Sigmoid colon (tissue), 6 donors: ENCODE measurements at regions not wholly inside any gene's neighbourhood (a gene's known extent, or its start where the extent isn't known, plus 50 kb on each side); places are given as distances from the start of the nearest gene placed in this dataset.

Experiments
- DNase-seq: peaks from one replicate; pipeline ENCODE4 v3.0.0-alpha.2; 2019
- H3K27ac ChIP-seq, 4 donors: fragments of 200-600 bp; sonication (generic); one replicate each; pipeline ENCODE4 v1.5.1; 2016 to 2019; ENCODE audit warnings: mild to moderate bottlenecking in 1 of 4
- H3K27me3 ChIP-seq, 3 donors: fragments of 200-600 bp; sonication (generic); one replicate each; pipeline ENCODE4 v1.5.1; 2019; ENCODE audit warnings: mild to moderate bottlenecking in 1 of 3
- H3K36me3 ChIP-seq, 4 donors: fragments of 200-600 bp; sonication (generic); one replicate each; pipeline ENCODE4 v1.5.1; 2016 to 2019
- H3K4me1 ChIP-seq, 4 donors: fragments of 200-600 bp; sonication (generic); one replicate each; pipeline ENCODE4 v1.5.1; 2017 to 2019
- H3K4me3 ChIP-seq, 4 donors: fragments of 200-600 bp; sonication (generic); one replicate each; pipeline ENCODE4 v1.5.1; 2017 to 2019; ENCODE audit warnings: mild to moderate bottlenecking in 2 of 4, moderate library complexity in 1 of 4
- H3K9me3 ChIP-seq, 4 donors: fragments of 200-600 bp in 3 of 4; sonication (generic) in 3 of 4; one replicate each; pipeline versions ENCODE4 v1.5.1 to v1.6.1; 2013 to 2019
- CTCF ChIP-seq, 4 experiments: fragments of 450-650 bp in 3 of 4; fragments of 200-600 bp in 1 of 4; IDR thresholded peaks; one replicate each; pipeline ENCODE4 v1.5.1; 2016 to 2019; ENCODE audit warnings: antibody characterized with exemption in 4 of 4, mild to moderate bottlenecking in 3 of 4, moderate library complexity in 2 of 4
- EP300 ChIP-seq, 4 donors: sonication (generic); formaldehyde crosslinking; IDR thresholded peaks; one replicate each; pipeline ENCODE4 v1.6.1; 2017; ENCODE audit warnings: antibody characterized with exemption in 4 of 4
- POLR2A ChIP-seq, 2 donors: fragments of 450-650 bp; IDR thresholded peaks; one replicate each; pipeline ENCODE4 v1.6.1; 2016; ENCODE audit warnings: antibody characterized with exemption in 2 of 2, mild to moderate bottlenecking in 2 of 2, moderate library complexity in 2 of 2
- POLR2AphosphoS5 ChIP-seq, 4 donors: sonication (generic); formaldehyde crosslinking; IDR thresholded peaks; one replicate each; pipeline ENCODE4 v1.6.1; 2017; ENCODE audit warnings: antibody characterized with exemption in 4 of 4
- WGBS, 2 donors: extraction: QIAGEN DNeasy Blood & Tissue Kit; methylation state at CpG; one replicate each; pipeline ENCODE4 v1.1.7; 2013; 5-methylcytosine and 5-hydroxymethylcytosine counted together
- intact Hi-C: fragments of 100-400 bp; cut with DNase I; formaldehyde crosslinking; loops from one replicate; pipeline ENCODE4 v1.15.1; 2023
- donor health status: healthy with polysubstance abuse.
- donor health status: healthy.

- Histone ChIP-seq H3K36me3 (no peaks in the 10 kb centered on the region), H3K9me3 (no peaks in the 10 kb centered on the region), H3K4me3 (no peak overlapping the region), H3K4me1 (no peaks in the 10 kb centered on the region), H3K27ac (no peak overlapping the region), H3K27me3 (no peaks in the 10 kb centered on the region)
- no peak for DNase-seq
- intact Hi-C loops, result no loop called here
- TF ChIP-seq CTCF (IDR thresholded peaks at IDR 0.05), result no peak
- no peak for TF ChIP-seq POLR2AphosphoS5 (IDR thresholded peaks at IDR 0.05)
- no peak for TF ChIP-seq EP300 (IDR thresholded peaks at IDR 0.05)
- TF ChIP-seq POLR2A (IDR thresholded peaks at IDR 0.05), result no peak
- WGBS, 2 donors, result 91% methylated on average over 5 of the region's 5 CpGs
Observed at GRCh38 chr5:57394421-57395210, 88.0 kb downstream of the ACTBL2 start.

- intact Hi-C loops, result no loop called here
- Histone ChIP-seq H3K27me3 (no peaks in the 10 kb centered on the region), H3K4me1 (peaks cover 0 to 5% (median 0%) of the 10 kb centered on the region in 4 donors), H3K36me3 (no peaks in the 10 kb centered on the region), H3K27ac (no peak overlapping the region), H3K4me3 (no peak overlapping the region), H3K9me3 (no peaks in the 10 kb centered on the region)
- TF ChIP-seq POLR2A (IDR thresholded peaks at IDR 0.05) (no peak), POLR2AphosphoS5 (IDR thresholded peaks at IDR 0.05) (no peak), EP300 (IDR thresholded peaks at IDR 0.05) (no peak), CTCF (IDR thresholded peaks at IDR 0.05) (no peak)
- 82 to 88% methylated on average over 2 of the region's 2 CpGs for WGBS, 2 donors
- no peak for DNase-seq
Observed at GRCh38 chr5:57386958-57387357, 95.7 kb downstream of the ACTBL2 start.

- Histone ChIP-seq H3K27ac (no peak overlapping the region), H3K4me1 (peaks cover 0 to 5% (median 0%) of the 10 kb centered on the region in 4 donors), H3K36me3 (no peaks in the 10 kb centered on the region), H3K4me3 (no peak overlapping the region), H3K27me3 (no peaks in the 10 kb centered on the region), H3K9me3 (no peaks in the 10 kb centered on the region)
- DNase-seq, result no peak
- TF ChIP-seq EP300 (IDR thresholded peaks at IDR 0.05), result no peak
- 34 to 46% methylated on average over 9 of the region's 9 CpGs for WGBS, 2 donors
- intact Hi-C loops, result no loop called here
Observed at GRCh38 chr5:57383093-57383861, 99.3 kb downstream of the ACTBL2 start.

- no peaks in the 10 kb centered on the region for H3K36me3 ChIP-seq
- whole genome bisulfite sequencing, 2 donors, result 80 to 86% methylated on average over 2 of the region's 2 CpGs
- TF ChIP-seq EP300 (IDR thresholded peaks at IDR 0.05) (no peak), POLR2A (IDR thresholded peaks at IDR 0.05) (no peak), CTCF (IDR thresholded peaks at IDR 0.05) (no peak), POLR2AphosphoS5 (IDR thresholded peaks at IDR 0.05) (no peak)
Observed at GRCh38 chr5:57382655-57383054, 100.0 kb downstream of the ACTBL2 start.

GRCh38 chr5:57370376-57370775 is 112.2 kb downstream of the ACTBL2 start:
- no peaks in the 10 kb centered on the region for H3K9me3 ChIP-seq
- no peak for TF ChIP-seq POLR2A (IDR thresholded peaks at IDR 0.05)
- H3K27ac ChIP-seq, result no peak overlapping the region
- 48 to 69% methylated on average over 2 of the region's 2 CpGs for WGBS, 2 donors
- H3K4me3 ChIP-seq, result no peak overlapping the region
- no peak for DNase-seq
- no peaks in the 10 kb centered on the region for H3K4me1 ChIP-seq
- H3K27me3 ChIP-seq, result no peaks in the 10 kb centered on the region
- intact Hi-C loops, result no loop called here
- no peaks in the 10 kb centered on the region for H3K36me3 ChIP-seq

More at GRCh38 chr5:57382655-57383054, 100.0 kb downstream of the ACTBL2 start:
- Histone ChIP-seq H3K9me3 (no peaks in the 10 kb centered on the region), H3K27ac (no peak overlapping the region), H3K4me3 (no peak overlapping the region), H3K27me3 (no peaks in the 10 kb centered on the region), H3K4me1 (peaks cover 0 to 5% (median 0%) of the 10 kb centered on the region in 4 donors)
- intact Hi-C loops, result no loop called here
- no peak for DNase-seq
